PC-3 (cell line): ENCODE measurements at regions not wholly inside any gene's neighbourhood (a gene's known extent, or its start where the extent isn't known, plus 50 kb on each side); places are given as distances from the start of the nearest gene placed in this dataset.

Source experiments
- CTCF ChIP-seq: fragments of 300-600 bp; sonication (generic); conservative IDR thresholded peaks from 2 replicates; pipeline ENCODE4 v1.5.1; 2017; ENCODE audit warnings: antibody characterized with exemption, low read depth, mild to moderate bottlenecking, low read length
- EZH2 ChIP-seq: fragments of 300-600 bp; sonication (generic); IDR thresholded peaks from one replicate; pipeline ENCODE4 v1.6.1; 2017; ENCODE audit warnings: antibody characterized with exemption, mild to moderate bottlenecking, low read length; ENCODE audit not compliant: unreplicated experiment
- EZH2phosphoT487 ChIP-seq: fragments of 300-600 bp; sonication (generic); IDR thresholded peaks from 2 replicates; pipeline ENCODE4 v1.6.1; 2018; ENCODE audit warnings: mild to moderate bottlenecking, antibody characterized with exemption, low read length, borderline replicate concordance

- TF ChIP-seq EZH2phosphoT487 (no peak), CTCF (no peak), EZH2 (no peak)
Measured at GRCh38 chr12:105613887-105614286, 283.4 kb downstream of the C12orf75 start.
